ENCODE measurements at regions not wholly inside any gene's neighbourhood (a gene's known extent, or its start where the extent isn't known, plus 50 kb on each side); places are given as distances from the start of the nearest gene placed in this dataset.

- DNase-seq (ENCODE audit: low read depth, low spot score): no peak
- in situ Hi-C loops (cut with HindIII; ENCODE audit: low sequenced_read_pairs): no loop called here
- TF ChIP-seq CTCF (IDR thresholded peaks at IDR 0.05; ENCODE audit: low read depth, low read length): no peak
- H3K4me3 ChIP-seq (ENCODE audit: low read depth, low read length): no peak overlapping the region
These were observed 161.3 kb downstream of the IPMK start for GRCh38 chr10:58106211-58107035.

- peak; percentile 85 for DNase-seq (ENCODE audit: low read depth, low spot score)
- no peak overlapping the region for H3K4me3 ChIP-seq (ENCODE audit: low read depth, low read length)
- TF ChIP-seq CTCF (IDR thresholded peaks at IDR 0.05; ENCODE audit: low read depth, low read length): no peak
- in situ Hi-C loops (cut with HindIII; ENCODE audit: low sequenced_read_pairs): no loop called here
These were observed 163.3 kb downstream of the IPMK start for GRCh38 chr10:58104351-58104751.

- no peak overlapping the region for H3K4me3 ChIP-seq (ENCODE audit: low read depth, low read length)
- in situ Hi-C loops (cut with HindIII; ENCODE audit: low sequenced_read_pairs): no loop called here
- no peak for TF ChIP-seq CTCF (IDR thresholded peaks at IDR 0.05; ENCODE audit: low read depth, low read length)
- no peak for DNase-seq (ENCODE audit: low read depth, low spot score)
These were observed 164.8 kb downstream of the IPMK start for GRCh38 chr10:58102897-58103296.

- no peak for DNase-seq (ENCODE audit: low read depth, low spot score)
- TF ChIP-seq CTCF (IDR thresholded peaks at IDR 0.05; ENCODE audit: low read depth, low read length): no peak
- in situ Hi-C loops (cut with HindIII; ENCODE audit: low sequenced_read_pairs): no loop called here
- no peak overlapping the region for H3K4me3 ChIP-seq (ENCODE audit: low read depth, low read length)
These were observed 166.0 kb downstream of the IPMK start for GRCh38 chr10:58101682-58102081.

GRCh38 chr10:58094985-58095718 lies 172.5 kb downstream of the IPMK start:
- in situ Hi-C loops (cut with HindIII; ENCODE audit: low sequenced_read_pairs): no loop called here
- H3K4me3 ChIP-seq (ENCODE audit: low read depth, low read length): no peak overlapping the region
- no peak for TF ChIP-seq CTCF (IDR thresholded peaks at IDR 0.05; ENCODE audit: low read depth, low read length)
- no peak for DNase-seq (ENCODE audit: low read depth, low spot score)

- no peak overlapping the region for H3K4me3 ChIP-seq (ENCODE audit: low read depth, low read length)
- TF ChIP-seq CTCF (IDR thresholded peaks at IDR 0.05; ENCODE audit: low read depth, low read length): no peak
- in situ Hi-C loops (cut with HindIII; ENCODE audit: low sequenced_read_pairs): no loop called here
- no peak for DNase-seq (ENCODE audit: low read depth, low spot score)
These were observed 175.8 kb downstream of the IPMK start for GRCh38 chr10:58091886-58092285.

Data from astrocyte of the spinal cord (primary cell).